ENCODE measurements at regions not wholly inside any gene's neighbourhood (a gene's known extent, or its start where the extent isn't known, plus 50 kb on each side); places are given as distances from the start of the nearest gene placed in this dataset.

DNA sequence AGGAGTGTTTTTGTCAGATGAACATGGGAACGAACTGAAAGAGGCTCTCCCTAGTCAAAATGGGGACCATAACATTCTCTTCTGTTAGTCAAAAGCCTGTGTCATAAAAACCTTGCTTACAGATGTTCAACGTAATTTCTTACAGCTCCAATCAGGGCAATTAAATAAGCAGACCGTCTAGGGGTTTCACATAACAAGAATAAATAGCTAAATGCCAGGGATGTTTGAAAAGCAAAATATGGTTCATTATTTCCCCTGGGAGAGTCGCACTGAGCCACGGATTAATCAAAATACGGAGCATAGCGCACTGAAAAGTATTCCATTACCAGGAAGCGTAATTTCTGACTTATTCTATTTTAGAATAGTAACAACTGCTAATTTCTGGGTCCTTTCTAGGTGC is 63.7 kb upstream of the MRI1 start:
- Mint-ChIP-seq H3K4me3 (no peak overlapping the region), H3K36me3 (ENCODE audit: low read depth) (no peaks in the 10 kb centered on the region), H3K9me3 (peaks cover 9% of the 10 kb centered on the region), H3K27ac (no peak overlapping the region), H3K4me1 (no peaks in the 10 kb centered on the region), H3K27me3 (peaks cover 18% of the 10 kb centered on the region)
- TF ChIP-seq, protein P1, sequence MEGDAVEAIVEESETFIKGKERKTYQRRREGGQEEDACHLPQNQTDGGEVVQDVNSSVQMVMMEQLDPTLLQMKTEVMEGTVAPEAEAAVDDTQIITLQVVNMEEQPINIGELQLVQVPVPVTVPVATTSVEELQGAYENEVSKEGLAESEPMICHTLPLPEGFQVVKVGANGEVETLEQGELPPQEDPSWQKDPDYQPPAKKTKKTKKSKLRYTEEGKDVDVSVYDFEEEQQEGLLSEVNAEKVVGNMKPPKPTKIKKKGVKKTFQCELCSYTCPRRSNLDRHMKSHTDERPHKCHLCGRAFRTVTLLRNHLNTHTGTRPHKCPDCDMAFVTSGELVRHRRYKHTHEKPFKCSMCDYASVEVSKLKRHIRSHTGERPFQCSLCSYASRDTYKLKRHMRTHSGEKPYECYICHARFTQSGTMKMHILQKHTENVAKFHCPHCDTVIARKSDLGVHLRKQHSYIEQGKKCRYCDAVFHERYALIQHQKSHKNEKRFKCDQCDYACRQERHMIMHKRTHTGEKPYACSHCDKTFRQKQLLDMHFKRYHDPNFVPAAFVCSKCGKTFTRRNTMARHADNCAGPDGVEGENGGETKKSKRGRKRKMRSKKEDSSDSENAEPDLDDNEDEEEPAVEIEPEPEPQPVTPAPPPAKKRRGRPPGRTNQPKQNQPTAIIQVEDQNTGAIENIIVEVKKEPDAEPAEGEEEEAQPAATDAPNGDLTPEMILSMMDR (IDR thresholded peaks at IDR 0.05) = no peak
- ChIA-PET CTCF (no interaction called here), POLR2A (interaction anchor here (0.5 kb wide), 1 partner anchor 15 kb away, joined by 8 read pairs; no protein-coding TSS in a partner anchor)
- intact Hi-C loops (cut with micrococcal nuclease) = no loop called here
- no peak for DNase-seq
- ATAC-seq (ENCODE audit: low read depth) = no peak

DNA sequence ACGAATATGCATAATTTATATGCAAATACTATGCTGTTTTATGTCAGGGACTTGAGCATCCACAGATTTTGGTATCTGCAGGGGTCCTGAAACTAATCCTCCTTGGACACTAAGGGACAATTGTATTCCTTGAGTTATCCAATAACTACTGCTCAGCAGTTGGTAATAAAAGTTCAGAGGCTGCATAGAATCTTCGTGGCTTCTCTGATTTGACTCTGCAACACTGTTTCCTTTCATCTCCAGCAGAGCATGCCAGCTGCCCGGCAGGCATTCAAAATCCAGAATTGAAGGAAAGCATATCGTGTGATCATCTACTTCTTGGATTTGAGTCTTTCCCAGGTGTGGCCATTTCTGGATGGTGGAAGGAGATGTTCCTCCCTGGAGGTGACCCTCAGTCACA is 64.5 kb upstream of the MRI1 start:
- TF ChIP-seq, protein P1 (IDR thresholded peaks at IDR 0.05) = no peak

DNA sequence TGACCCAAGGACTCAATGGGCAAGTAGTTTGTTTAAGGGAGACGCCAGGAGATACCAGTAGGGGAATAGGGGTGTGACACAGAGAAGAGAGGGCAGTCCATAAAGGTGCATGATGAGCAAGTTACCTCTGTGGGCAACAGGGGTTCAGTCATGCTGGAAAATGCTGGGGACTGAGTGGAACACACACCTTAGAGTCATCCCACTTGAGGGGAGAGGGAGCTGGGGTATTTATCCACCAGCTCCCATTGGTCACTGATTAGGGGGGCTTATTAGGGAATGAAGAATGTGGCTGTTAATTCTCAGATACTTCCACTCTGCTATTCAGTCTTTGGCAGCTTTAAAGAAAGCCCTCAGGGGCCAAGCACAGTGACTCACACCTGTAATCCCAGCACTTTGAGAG is 67.5 kb upstream of the MRI1 start:
- ATAC-seq (ENCODE audit: low read depth) = no peak
- TF ChIP-seq, protein P1 (IDR thresholded peaks at IDR 0.05) = no peak
- peaks cover 30% of the 10 kb centered on the region for H3K27me3 Mint-ChIP-seq
- no peak overlapping the region for H3K4me3 Mint-ChIP-seq
- H3K36me3 Mint-ChIP-seq (ENCODE audit: low read depth) = no peaks in the 10 kb centered on the region
- intact Hi-C loops (cut with micrococcal nuclease) = no loop called here
- no peak overlapping the region for H3K27ac Mint-ChIP-seq
- H3K4me1 Mint-ChIP-seq = no peaks in the 10 kb centered on the region
- ChIA-PET CTCF (no interaction called here), POLR2A (no interaction called here)
- no peak for DNase-seq
- H3K9me3 Mint-ChIP-seq = peaks cover 5% of the 10 kb centered on the region

More for the DNA sequence above, 64.5 kb upstream of the MRI1 start:
- intact Hi-C loops (cut with micrococcal nuclease) = no loop called here
- Mint-ChIP-seq H3K4me3 (no peak overlapping the region), H3K9me3 (peaks cover 6% of the 10 kb centered on the region), H3K4me1 (no peaks in the 10 kb centered on the region), H3K36me3 (ENCODE audit: low read depth) (no peaks in the 10 kb centered on the region), H3K27ac (no peak overlapping the region), H3K27me3 (peaks cover 23% of the 10 kb centered on the region)
- POLR2A ChIA-PET = no interaction called here
- ATAC-seq (ENCODE audit: low read depth) (no peak), DNase-seq (no peak)
- CTCF ChIA-PET = interaction anchor here (0.5 kb wide), 1 partner anchor 467 kb away, joined by 4 read pairs; no protein-coding TSS in a partner anchor

DNA sequence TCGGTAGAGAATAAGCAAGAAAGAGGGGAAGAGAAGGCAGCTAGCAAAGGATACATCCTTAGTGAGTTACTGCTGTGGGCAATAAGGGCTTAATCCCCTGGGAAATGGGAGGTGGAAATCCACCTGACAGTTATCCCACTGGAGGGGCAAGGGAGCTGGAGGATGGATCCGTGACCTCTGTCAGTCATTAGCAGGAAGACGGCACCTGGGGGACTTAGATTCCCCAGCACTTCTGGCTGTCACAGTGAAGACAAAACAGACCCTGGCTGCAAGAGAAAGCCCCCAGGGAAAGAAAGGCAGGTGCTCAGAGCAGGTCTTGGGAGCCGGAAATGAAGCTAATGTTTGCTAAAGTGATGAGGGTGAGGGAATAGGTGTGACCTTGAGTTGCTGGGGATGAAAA is 70.4 kb upstream of the MRI1 start:
- ChIA-PET CTCF (no interaction called here), POLR2A (interaction anchor here (0.7 kb wide), 1 partner anchor 32 kb away, joined by 4 read pairs; no protein-coding TSS in a partner anchor)
- no peaks in the 10 kb centered on the region for H3K4me1 Mint-ChIP-seq
- no peaks in the 10 kb centered on the region for H3K9me3 Mint-ChIP-seq
- H3K4me3 Mint-ChIP-seq = no peak overlapping the region
- TF ChIP-seq, protein P1 (IDR thresholded peaks at IDR 0.05) = no peak
- peaks cover 27% of the 10 kb centered on the region for H3K27me3 Mint-ChIP-seq
- no peak for ATAC-seq (ENCODE audit: low read depth)
- no peak overlapping the region for H3K27ac Mint-ChIP-seq
- no peaks in the 10 kb centered on the region for H3K36me3 Mint-ChIP-seq (ENCODE audit: low read depth)
- intact Hi-C loops (cut with micrococcal nuclease) = no loop called here
- DNase-seq = no peak

DNA sequence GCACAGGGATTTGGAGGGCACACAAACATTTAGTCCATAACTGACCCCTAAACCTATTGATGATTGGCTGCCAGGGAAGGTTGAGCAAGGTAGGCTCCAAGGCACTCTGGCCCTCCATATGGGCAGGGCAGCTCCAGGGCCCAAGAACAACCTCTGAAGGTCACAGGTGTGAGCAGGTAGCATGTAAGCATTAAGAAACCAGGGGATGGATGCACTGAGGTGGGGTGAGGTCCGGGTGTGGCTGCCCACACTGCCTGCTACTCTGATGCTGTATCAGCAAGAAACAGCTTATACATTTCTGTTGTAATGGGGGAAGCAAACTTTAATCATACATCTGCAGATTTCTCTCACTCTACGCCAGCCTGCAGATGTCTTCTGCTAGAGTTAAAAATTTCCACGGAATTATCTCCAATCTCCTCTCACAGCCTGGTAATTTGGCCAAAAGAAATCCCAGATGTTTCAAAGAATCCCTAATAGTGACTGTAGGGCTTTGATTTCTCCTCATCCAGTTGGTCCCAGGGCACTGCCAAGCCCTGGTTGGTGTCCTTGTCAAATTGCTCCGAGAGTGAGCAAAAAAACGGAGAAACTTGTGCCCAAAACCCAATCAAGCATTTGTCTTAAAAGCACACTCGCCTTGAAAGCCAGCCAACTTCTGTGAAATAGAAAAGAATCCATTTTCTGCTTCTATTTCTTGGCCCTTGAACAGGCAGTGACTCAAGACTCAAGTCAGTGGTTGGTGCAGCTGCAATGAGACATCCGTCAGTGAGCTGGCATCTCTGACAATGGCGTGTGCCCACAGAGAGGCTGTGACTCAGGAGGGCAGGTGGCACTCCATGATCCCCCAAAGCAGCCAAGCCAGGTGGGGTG is 72.5 kb upstream of the MRI1 start:
- intact Hi-C loops (cut with micrococcal nuclease) = no loop called here
- POLR2A ChIA-PET = no interaction called here
- ATAC-seq (ENCODE audit: low read depth) (no peak), DNase-seq (no peak)
- CTCF ChIA-PET = no interaction called here
- H3K36me3 Mint-ChIP-seq (ENCODE audit: low read depth) = no peaks in the 10 kb centered on the region
- peaks cover 23% of the 10 kb centered on the region for H3K27me3 Mint-ChIP-seq
- H3K9me3 Mint-ChIP-seq = no peaks in the 10 kb centered on the region
- no peaks in the 10 kb centered on the region for H3K4me1 Mint-ChIP-seq
- TF ChIP-seq, protein P1 (IDR thresholded peaks at IDR 0.05) = no peak
- H3K4me3 Mint-ChIP-seq = no peak overlapping the region
- no peak overlapping the region for H3K27ac Mint-ChIP-seq

Data from activated B cell treated with CpG ODN at 0.5 μM for 24 hours (primary cell).